Muscle of leg (tissue), 3 donors: ENCODE measurements at regions not wholly inside any gene's neighbourhood (a gene's known extent, or its start where the extent isn't known, plus 50 kb on each side); places are given as distances from the start of the nearest gene placed in this dataset.
A peak's percentile ranks its signal among the peaks of the same experiment; 100 is the strongest.
"Not testable (repeated sequence)": the region's sequence is repeated elsewhere in the genome, so short reads cannot be mapped to it uniquely, and the experiment has no call there.

Experiments
- DNase-seq: peaks from one replicate; pipeline ENCODE4 v3.0.0; 2013
- H3K27ac ChIP-seq: one replicate; pipeline ENCODE4 v1.5.1; 2013; ENCODE audit warnings: mild to moderate bottlenecking, low read length, control low read depth
- H3K27me3 ChIP-seq: one replicate; pipeline ENCODE4 v1.6.1; 2013; ENCODE audit warnings: low read length; ENCODE audit not compliant: control insufficient read depth, insufficient read depth
- H3K36me3 ChIP-seq: one replicate; pipeline ENCODE4 v1.6.1; 2013; ENCODE audit warnings: low read length; ENCODE audit not compliant: control insufficient read depth, insufficient read depth
- H3K4me1 ChIP-seq: one replicate; pipeline ENCODE4 v1.6.1; 2013; ENCODE audit warnings: low read length; ENCODE audit not compliant: control insufficient read depth, insufficient read depth
- H3K4me3 ChIP-seq: one replicate; pipeline ENCODE4 v1.5.1; 2013; ENCODE audit warnings: low read length, control low read depth
- H3K9me3 ChIP-seq: replicated peaks from 2 replicates; pipeline ENCODE4 v1.6.1; 2013; ENCODE audit warnings: low read depth, low read length; ENCODE audit not compliant: control insufficient read depth
- WGBS: methylation state at CpG from one replicate; pipeline ENCODE4 v1.1.5; 2013; ENCODE audit warnings: missing lambda C conversion rate; ENCODE audit not compliant: insufficient coverage; 5-methylcytosine and 5-hydroxymethylcytosine counted together

GRCh38 chr4:128690011-128690410 lies 119.5 kb upstream of the JADE1 start:
- H3K27me3 ChIP-seq = no peaks in the 10 kb centered on the region
- H3K27ac ChIP-seq = no peak overlapping the region
- no peaks in the 10 kb centered on the region for H3K9me3 ChIP-seq
- H3K36me3 ChIP-seq = no peaks in the 10 kb centered on the region
- no CpG with 5 or more reads among the region's 3 CpGs for WGBS
- no peak overlapping the region for H3K4me3 ChIP-seq
- H3K4me1 ChIP-seq = no peaks in the 10 kb centered on the region
- DNase-seq = peak; percentile 20

- Histone ChIP-seq H3K27ac (no peak overlapping the region), H3K36me3 (no peaks in the 10 kb centered on the region), H3K9me3 (no peaks in the 10 kb centered on the region), H3K27me3 (no peaks in the 10 kb centered on the region), H3K4me1 (no peaks in the 10 kb centered on the region), H3K4me3 (no peak overlapping the region)
- WGBS = 100% methylated on average over 1 of the region's 3 CpGs
- DNase-seq = peak; percentile 46
Observed at GRCh38 chr4:128688846-128689437, 120.6 kb upstream of the JADE1 start.

GRCh38 chr4:128688033-128688721 lies 121.3 kb upstream of the JADE1 start:
- H3K27me3 ChIP-seq = no peaks in the 10 kb centered on the region
- WGBS = no CpG with 5 or more reads among the region's 3 CpGs

GRCh38 chr4:128686810-128687209 lies 122.7 kb upstream of the JADE1 start:
- H3K4me3 ChIP-seq = no peak overlapping the region
- no peaks in the 10 kb centered on the region for H3K27me3 ChIP-seq
- H3K36me3 ChIP-seq = no peaks in the 10 kb centered on the region
- no peak overlapping the region for H3K27ac ChIP-seq
- H3K4me1 ChIP-seq = no peaks in the 10 kb centered on the region
- 83% methylated on average over 1 of the region's 2 CpGs for WGBS
- no peak for DNase-seq
- H3K9me3 ChIP-seq = no peaks in the 10 kb centered on the region

More at GRCh38 chr4:128688033-128688721, 121.3 kb upstream of the JADE1 start:
- Histone ChIP-seq H3K27ac (no peak overlapping the region), H3K4me1 (no peaks in the 10 kb centered on the region), H3K4me3 (no peak overlapping the region), H3K36me3 (no peaks in the 10 kb centered on the region), H3K9me3 (no peaks in the 10 kb centered on the region)
- no peak for DNase-seq

- 100% methylated on average over 1 of the region's 2 CpGs for WGBS
- Histone ChIP-seq H3K27me3 (no peaks in the 10 kb centered on the region), H3K9me3 (no peaks in the 10 kb centered on the region), H3K4me1 (no peaks in the 10 kb centered on the region), H3K27ac (no peak overlapping the region), H3K4me3 (no peak overlapping the region), H3K36me3 (no peaks in the 10 kb centered on the region)
- DNase-seq = no peak
Observed at GRCh38 chr4:128686032-128686465, 123.5 kb upstream of the JADE1 start.

GRCh38 chr4:128684016-128684415 lies 125.5 kb upstream of the JADE1 start:
- no peaks in the 10 kb centered on the region for H3K9me3 ChIP-seq
- H3K27me3 ChIP-seq = no peaks in the 10 kb centered on the region
- no CpG with 5 or more reads among the region's 2 CpGs for WGBS
- H3K4me3 ChIP-seq = no peak overlapping the region
- H3K27ac ChIP-seq = no peak overlapping the region
- no peaks in the 10 kb centered on the region for H3K4me1 ChIP-seq
- H3K36me3 ChIP-seq = no peaks in the 10 kb centered on the region
- DNase-seq = no peak

GRCh38 chr4:128682942-128683666 lies 126.4 kb upstream of the JADE1 start:
- no peaks in the 10 kb centered on the region for H3K9me3 ChIP-seq
- no peaks in the 10 kb centered on the region for H3K27me3 ChIP-seq
- H3K27ac ChIP-seq = no peak overlapping the region
- peak; percentile 30 for DNase-seq
- no peaks in the 10 kb centered on the region for H3K4me1 ChIP-seq
- H3K36me3 ChIP-seq = no peaks in the 10 kb centered on the region
- 46% methylated on average over 6 of the region's 9 CpGs for WGBS
- H3K4me3 ChIP-seq = no peak overlapping the region

- H3K27ac ChIP-seq = no peak overlapping the region
- H3K27me3 ChIP-seq = no peaks in the 10 kb centered on the region
- WGBS = no CpG with 5 or more reads among the region's 1 CpG
- no peaks in the 10 kb centered on the region for H3K4me1 ChIP-seq
- no peak overlapping the region for H3K4me3 ChIP-seq
- no peak for DNase-seq
- no peaks in the 10 kb centered on the region for H3K36me3 ChIP-seq
- H3K9me3 ChIP-seq = no peaks in the 10 kb centered on the region
Observed at GRCh38 chr4:128676095-128676494, 133.4 kb upstream of the JADE1 start.

- Histone ChIP-seq H3K4me3 (no peak overlapping the region), H3K36me3 (no peaks in the 10 kb centered on the region), H3K27me3 (no peaks in the 10 kb centered on the region), H3K4me1 (no peaks in the 10 kb centered on the region), H3K9me3 (no peaks in the 10 kb centered on the region), H3K27ac (no peak overlapping the region)
- DNase-seq = peak; percentile 71
- WGBS = no CpG with 5 or more reads among the region's 1 CpG
Observed at GRCh38 chr4:128675083-128675482, 134.4 kb upstream of the JADE1 start.

- H3K27me3 ChIP-seq, H3K36me3 ChIP-seq, H3K4me1 ChIP-seq, H3K9me3 ChIP-seq, DNase-seq, H3K27ac ChIP-seq, H3K4me3 ChIP-seq: not testable (repeated sequence)
- WGBS = 66% methylated on average over 4 of the region's 7 CpGs
Observed at GRCh38 chr4:128673159-128673558, 136.3 kb upstream of the JADE1 start.
